HG03521 (cell line): ENCODE measurements at regions not wholly inside any gene's neighbourhood (a gene's known extent, or its start where the extent isn't known, plus 50 kb on each side); places are given as distances from the start of the nearest gene placed in this dataset.
"Not testable (repeated sequence)": the region's sequence is repeated elsewhere in the genome, so short reads cannot be mapped to it uniquely, and the experiment has no call there.

Source experiments
- ATAC-seq: cut with Tn5 transposase; IDR thresholded peaks from one replicate; pipeline ENCODE4 v1.9.1; 2021; ENCODE audit warnings: mild to moderate bottlenecking, moderate library complexity; ENCODE audit not compliant: unreplicated experiment

GRCh38 chr7:81839708-81840369 lies 70.0 kb upstream of the HGF start:
- peak; percentile 95 for ATAC-seq

GRCh38 chr7:81833401-81833800 lies 63.6 kb upstream of the HGF start:
- no peak for ATAC-seq

GRCh38 chr7:81831883-81832282 lies 62.0 kb upstream of the HGF start:
- no peak for ATAC-seq

GRCh38 chr7:81829511-81829910 lies 59.7 kb upstream of the HGF start:
- ATAC-seq, result not testable (repeated sequence)

- no peak for ATAC-seq
Measured at GRCh38 chr7:81822811-81823210, 53.0 kb upstream of the HGF start.

GRCh38 chr7:81819861-81820260 lies 50.0 kb upstream of the HGF start:
- ATAC-seq, result no peak
